Loucy (cell line): ENCODE measurements at regions not wholly inside any gene's neighbourhood (a gene's known extent, or its start where the extent isn't known, plus 50 kb on each side); places are given as distances from the start of the nearest gene placed in this dataset.

Experiments used
- CTCF ChIP-seq: fragments of 200-600 bp; sonication (generic); conservative IDR thresholded peaks from 2 replicates; pipeline ENCODE4 v1.5.1; 2014; ENCODE audit warnings: mild to moderate bottlenecking, antibody characterized with exemption, low read length
- EZH2phosphoT487 ChIP-seq: fragments of 200-600 bp; IDR thresholded peaks from 2 replicates; pipeline ENCODE4 v1.6.1; 2018; ENCODE audit warnings: antibody characterized with exemption, mild to moderate bottlenecking, moderate library complexity, borderline replicate concordance

GRCh38 chr3:166456286-166456685, 619.1 kb upstream of the BCHE start:
- TF ChIP-seq CTCF, result no peak
- TF ChIP-seq EZH2phosphoT487, result no peak
